Epithelial cell of proximal tubule (primary cell): ENCODE measurements at regions not wholly inside any gene's neighbourhood (a gene's known extent, or its start where the extent isn't known, plus 50 kb on each side); places are given as distances from the start of the nearest gene placed in this dataset.
"Not testable (repeated sequence)": the region's sequence is repeated elsewhere in the genome, so short reads cannot be mapped to it uniquely, and the experiment has no call there.

Experiments used
- DNase-seq: peaks from one replicate; pipeline ENCODE4 v3.0.0-alpha.2; 2011; ENCODE audit warnings: low read depth
- H3K4me3 ChIP-seq: 2 replicates; pipeline ENCODE4 v1.5.1; 2011; ENCODE audit warnings: low read depth, mild to moderate bottlenecking, low read length
- TF ChIP-seq, protein P1 (sequence below): conservative IDR thresholded peaks from 2 replicates; pipeline ENCODE4 v1.5.1; 2012; ENCODE audit warnings: low read depth, mild to moderate bottlenecking, low read length

DNA sequence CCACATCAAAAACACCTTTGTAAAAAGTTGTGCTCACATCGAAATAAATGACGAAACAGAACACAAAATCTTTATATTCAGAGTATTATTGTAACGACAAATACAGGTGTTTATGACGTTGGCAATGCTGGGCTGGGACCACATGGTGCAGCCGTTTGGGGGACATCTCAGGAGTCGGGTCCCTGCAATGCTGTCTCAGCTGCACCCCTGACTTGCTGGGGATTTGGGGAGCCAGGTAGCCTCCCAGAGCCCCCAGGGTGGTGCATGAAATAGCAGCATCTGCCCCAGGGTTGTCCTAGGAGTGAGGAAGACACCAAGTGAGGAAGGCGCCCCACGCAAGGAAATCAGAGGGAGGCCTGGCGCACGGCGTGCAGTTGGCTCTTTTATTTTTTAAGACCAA, 1526.8 kb downstream of the BRD1 start:
- no peak overlapping the region for H3K4me3 ChIP-seq
- TF ChIP-seq, protein P1, sequence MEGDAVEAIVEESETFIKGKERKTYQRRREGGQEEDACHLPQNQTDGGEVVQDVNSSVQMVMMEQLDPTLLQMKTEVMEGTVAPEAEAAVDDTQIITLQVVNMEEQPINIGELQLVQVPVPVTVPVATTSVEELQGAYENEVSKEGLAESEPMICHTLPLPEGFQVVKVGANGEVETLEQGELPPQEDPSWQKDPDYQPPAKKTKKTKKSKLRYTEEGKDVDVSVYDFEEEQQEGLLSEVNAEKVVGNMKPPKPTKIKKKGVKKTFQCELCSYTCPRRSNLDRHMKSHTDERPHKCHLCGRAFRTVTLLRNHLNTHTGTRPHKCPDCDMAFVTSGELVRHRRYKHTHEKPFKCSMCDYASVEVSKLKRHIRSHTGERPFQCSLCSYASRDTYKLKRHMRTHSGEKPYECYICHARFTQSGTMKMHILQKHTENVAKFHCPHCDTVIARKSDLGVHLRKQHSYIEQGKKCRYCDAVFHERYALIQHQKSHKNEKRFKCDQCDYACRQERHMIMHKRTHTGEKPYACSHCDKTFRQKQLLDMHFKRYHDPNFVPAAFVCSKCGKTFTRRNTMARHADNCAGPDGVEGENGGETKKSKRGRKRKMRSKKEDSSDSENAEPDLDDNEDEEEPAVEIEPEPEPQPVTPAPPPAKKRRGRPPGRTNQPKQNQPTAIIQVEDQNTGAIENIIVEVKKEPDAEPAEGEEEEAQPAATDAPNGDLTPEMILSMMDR: no peak
- DNase-seq: no peak

DNA sequence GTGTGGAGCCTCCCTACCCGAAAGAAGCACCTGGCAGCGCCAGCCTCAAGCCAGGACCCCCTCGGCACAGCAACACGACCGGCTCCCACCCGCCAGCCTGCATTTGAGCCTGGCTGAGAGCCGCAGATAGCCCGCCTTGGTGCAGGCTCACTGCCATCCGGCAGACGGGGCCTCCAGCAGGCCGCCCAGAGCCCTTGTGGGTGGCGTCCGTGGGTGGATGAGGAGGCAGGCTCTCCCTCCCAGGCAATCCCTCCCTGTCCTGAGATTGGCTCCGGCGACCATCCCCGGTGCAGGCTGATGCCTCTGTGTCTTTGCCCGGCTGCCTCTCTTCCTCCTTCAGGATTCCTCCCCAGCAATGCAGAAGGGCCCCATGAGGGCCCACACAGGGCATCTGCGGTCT, 1527.9 kb downstream of the BRD1 start:
- H3K4me3 ChIP-seq: no peak overlapping the region
- TF ChIP-seq, protein P1: no peak
- no peak for DNase-seq

GRCh38 chr22:48299124-48299523, 1528.5 kb downstream of the BRD1 start:
- TF ChIP-seq, protein P1: no peak
- DNase-seq: no peak
- no peak overlapping the region for H3K4me3 ChIP-seq

GRCh38 chr22:48297296-48297695, 1530.4 kb downstream of the BRD1 start:
- TF ChIP-seq, protein P1: no peak
- DNase-seq: no peak
- no peak overlapping the region for H3K4me3 ChIP-seq

- DNase-seq: not testable (repeated sequence)
These were observed 1527.5 kb downstream of the TBC1D22A start for GRCh38 chr22:48289954-48290353.

DNA sequence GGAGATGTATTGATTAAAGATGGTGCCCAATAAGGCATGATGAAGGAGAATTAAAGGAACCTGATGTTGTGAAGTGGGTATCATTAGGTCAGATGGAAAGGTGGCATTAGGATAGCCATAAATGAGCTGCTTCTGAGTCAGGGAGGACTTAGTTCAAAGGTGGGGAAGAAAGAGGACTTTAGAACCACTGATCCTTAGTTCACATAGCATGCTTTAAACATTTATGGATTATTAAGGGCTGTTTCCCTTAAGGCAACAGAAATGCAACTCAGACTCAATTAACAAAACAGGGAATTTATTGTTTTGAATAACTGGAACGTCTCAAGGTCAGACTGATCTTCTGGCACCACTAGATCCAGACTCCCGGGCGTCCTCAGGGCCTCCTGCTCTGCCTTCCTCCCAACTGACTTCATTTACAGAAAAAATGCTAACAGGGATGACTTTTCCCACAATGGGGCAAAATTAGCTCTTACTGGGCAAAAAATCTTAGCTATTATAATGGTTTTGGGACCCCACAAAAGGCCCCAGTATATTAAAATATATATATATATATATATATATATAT, 1526.0 kb downstream of the TBC1D22A start:
- DNase-seq: no peak
- TF ChIP-seq, protein P1: no peak
- H3K4me3 ChIP-seq: no peak overlapping the region

More at GRCh38 chr22:48289954-48290353, 1527.5 kb downstream of the TBC1D22A start:
- not testable (repeated sequence) for H3K4me3 ChIP-seq

- no peak overlapping the region for H3K4me3 ChIP-seq
- DNase-seq: no peak
- TF ChIP-seq, protein P1: no peak
These were observed 1524.6 kb downstream of the TBC1D22A start for GRCh38 chr22:48287031-48287430.

DNA sequence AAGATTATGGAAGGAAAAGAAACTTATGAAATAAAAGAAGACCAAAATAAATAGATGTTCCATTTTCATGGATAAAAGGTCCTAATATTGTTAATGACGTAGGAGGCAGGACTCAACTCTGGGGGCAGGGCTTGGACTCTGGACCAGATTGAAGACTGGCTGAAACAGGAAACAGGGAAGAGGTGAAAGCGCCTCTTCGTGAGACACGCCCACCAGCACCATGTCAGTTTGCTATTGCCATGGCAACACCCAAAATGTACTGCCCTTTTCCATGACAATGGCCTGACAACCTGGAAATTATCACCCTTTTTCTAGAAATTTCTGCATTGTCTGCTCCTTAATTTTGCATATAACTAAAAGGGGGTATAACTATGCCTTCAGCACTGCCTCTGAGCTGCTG, 1522.2 kb downstream of the TBC1D22A start:
- no peak for DNase-seq
- no peak overlapping the region for H3K4me3 ChIP-seq
- TF ChIP-seq, protein P1: no peak
